ENCODE measurements at regions not wholly inside any gene's neighbourhood (a gene's known extent, or its start where the extent isn't known, plus 50 kb on each side); places are given as distances from the start of the nearest gene placed in this dataset.
A peak's percentile ranks its signal among the peaks of the same experiment; 100 is the strongest.

- no peak for DNase-seq (ENCODE audit: low read depth in 1 of 2, low spot score in 2 of 2)
Observed at GRCh38 chr6:100118301-100118700, 124.3 kb upstream of the MCHR2 start.

GRCh38 chr6:100117680-100118079 is 123.7 kb upstream of the MCHR2 start:
- H3K27me3 ChIP-seq (replicated peaks), result no peaks in the 10 kb centered on the region
- no peak overlapping the region for H3K27ac ChIP-seq
- H3K4me1 ChIP-seq (replicated peaks), result peaks cover 4% of the 10 kb centered on the region; the same call in 1 of the 2 replicates
- H3K9me3 ChIP-seq (replicated peaks), result no peaks in the 10 kb centered on the region
- no peak overlapping the region for H3K4me3 ChIP-seq
- H3K36me3 ChIP-seq, result no peaks in the 10 kb centered on the region
- DNase-seq (ENCODE audit: low read depth in 1 of 2, low spot score in 2 of 2), result no peak

More at GRCh38 chr6:100118301-100118700, 124.3 kb upstream of the MCHR2 start:
- Histone ChIP-seq H3K4me3 (no peak overlapping the region), H3K4me1 (replicated peaks) (peaks cover 4% of the 10 kb centered on the region; the same call in 1 of the 2 replicates), H3K27me3 (replicated peaks) (no peaks in the 10 kb centered on the region), H3K27ac (no peak overlapping the region), H3K36me3 (no peaks in the 10 kb centered on the region), H3K9me3 (replicated peaks) (no peaks in the 10 kb centered on the region)

GRCh38 chr6:100116411-100117194 is 122.6 kb upstream of the MCHR2 start:
- no peaks in the 10 kb centered on the region for H3K9me3 ChIP-seq (replicated peaks)
- no peak overlapping the region; the same call in 1 of the 2 replicates for H3K27ac ChIP-seq
- H3K36me3 ChIP-seq, result no peaks in the 10 kb centered on the region
- H3K4me3 ChIP-seq, result no peak overlapping the region
- no peaks in the 10 kb centered on the region for H3K27me3 ChIP-seq (replicated peaks)
- peak; percentile 60 to 71 for DNase-seq (ENCODE audit: low read depth in 1 of 2, low spot score in 2 of 2)
- peaks cover 4% of the 10 kb centered on the region; the same call in 1 of the 2 replicates for H3K4me1 ChIP-seq (replicated peaks)

DNA sequence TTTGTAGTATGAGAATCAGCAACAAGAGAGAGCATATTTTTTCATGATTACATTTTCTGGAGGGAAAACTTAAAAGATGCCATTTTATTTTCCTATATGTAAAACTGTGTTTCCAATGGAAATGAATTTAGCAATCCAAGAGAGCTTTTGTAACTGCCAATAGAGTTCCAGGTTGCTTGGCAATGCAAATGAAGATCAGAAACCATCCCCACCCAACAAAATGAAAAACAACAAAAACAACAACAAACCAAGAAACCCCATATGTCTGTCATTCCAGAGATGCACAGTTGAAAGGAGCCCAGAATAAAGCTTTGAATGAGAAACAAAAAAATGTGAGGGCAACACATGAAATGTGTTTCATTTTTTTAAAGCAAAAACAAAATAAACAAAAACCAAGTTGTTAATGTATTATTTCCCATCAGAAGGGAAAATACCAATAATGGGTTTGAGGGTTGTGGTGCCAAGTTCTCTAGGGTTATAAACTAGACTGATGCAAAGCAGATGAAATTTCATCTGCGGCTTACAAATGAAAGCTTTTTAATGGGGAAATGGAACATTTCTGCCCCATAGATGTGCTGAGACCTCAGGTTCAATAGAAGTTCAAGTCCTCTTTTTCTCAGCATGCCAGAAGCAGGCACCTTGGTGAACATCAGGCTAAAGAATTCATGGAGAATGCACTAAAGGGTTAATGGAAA is 121.5 kb upstream of the MCHR2 start:
- Histone ChIP-seq H3K27me3 (replicated peaks) (no peaks in the 10 kb centered on the region), H3K9me3 (replicated peaks) (no peaks in the 10 kb centered on the region), H3K4me1 (replicated peaks) (peaks cover 4% of the 10 kb centered on the region; the same call in 1 of the 2 replicates), H3K4me3 (no peak overlapping the region), H3K27ac (no peak overlapping the region), H3K36me3 (no peaks in the 10 kb centered on the region)
- no peak for DNase-seq (ENCODE audit: low read depth in 1 of 2, low spot score in 2 of 2)

- no peak overlapping the region for H3K27ac ChIP-seq
- H3K36me3 ChIP-seq, result no peaks in the 10 kb centered on the region
- no peaks in the 10 kb centered on the region for H3K9me3 ChIP-seq (replicated peaks)
- no peak overlapping the region for H3K4me3 ChIP-seq
- no peaks in the 10 kb centered on the region for H3K27me3 ChIP-seq (replicated peaks)
- DNase-seq (ENCODE audit: low read depth in 1 of 2, low spot score in 2 of 2), result no peak
- H3K4me1 ChIP-seq (replicated peaks), result peaks cover 4% of the 10 kb centered on the region; the same call in 1 of the 2 replicates
Observed at GRCh38 chr6:100112855-100113508, 119.0 kb upstream of the MCHR2 start.

- DNase-seq (ENCODE audit: low read depth in 1 of 2, low spot score in 2 of 2), result no peak
- Histone ChIP-seq H3K9me3 (replicated peaks) (no peaks in the 10 kb centered on the region), H3K27ac (no peak overlapping the region), H3K4me1 (replicated peaks) (peaks cover 9% of the 10 kb centered on the region), H3K4me3 (no peak overlapping the region), H3K36me3 (no peaks in the 10 kb centered on the region), H3K27me3 (replicated peaks) (no peaks in the 10 kb centered on the region)
Observed at GRCh38 chr6:100105919-100106529, 112.0 kb upstream of the MCHR2 start.

DNA sequence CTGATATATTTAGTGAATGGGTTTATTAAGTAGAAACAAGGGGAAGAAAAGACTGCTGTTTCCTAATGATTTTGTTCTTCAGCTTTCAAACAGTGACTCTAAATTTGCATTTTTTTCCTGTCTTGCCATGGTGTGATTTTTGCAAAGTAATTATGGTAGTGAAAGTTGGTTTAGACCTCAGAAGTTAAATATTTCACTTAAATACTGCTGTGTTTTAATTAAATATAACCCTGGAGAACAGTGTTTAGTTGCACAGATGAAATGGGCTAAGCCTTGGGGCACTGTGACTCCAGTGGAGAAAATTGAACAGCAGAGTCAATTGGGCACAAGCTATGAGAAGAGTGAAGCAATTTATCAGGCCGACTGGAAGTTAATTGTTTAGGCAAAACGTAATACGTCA is 111.1 kb upstream of the MCHR2 start:
- peaks cover 9% of the 10 kb centered on the region for H3K4me1 ChIP-seq (replicated peaks)
- no peaks in the 10 kb centered on the region for H3K36me3 ChIP-seq
- DNase-seq (ENCODE audit: low read depth in 1 of 2, low spot score in 2 of 2), result no peak
- H3K9me3 ChIP-seq (replicated peaks), result no peaks in the 10 kb centered on the region
- no peak overlapping the region for H3K27ac ChIP-seq
- no peak overlapping the region for H3K4me3 ChIP-seq
- H3K27me3 ChIP-seq (replicated peaks), result no peaks in the 10 kb centered on the region

DNA sequence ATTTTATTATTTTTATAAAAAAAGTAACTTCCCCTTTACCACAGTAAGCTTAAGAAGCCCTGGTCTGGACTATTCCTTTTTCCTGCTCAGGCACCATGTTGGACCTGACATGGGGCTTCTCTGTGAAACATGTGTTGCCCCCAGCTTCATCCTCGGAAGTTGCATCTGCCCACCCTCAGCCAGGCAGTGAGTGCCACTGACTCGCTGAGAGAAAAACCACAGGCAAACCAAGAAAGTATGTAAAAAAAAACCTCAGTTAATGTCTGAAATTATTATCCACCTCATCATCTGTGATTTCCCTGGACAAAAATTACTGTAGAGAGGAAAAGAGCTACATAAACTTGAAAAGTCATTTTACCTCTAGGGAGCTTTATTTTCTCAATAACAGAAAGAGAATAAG is 109.9 kb upstream of the MCHR2 start:
- H3K27me3 ChIP-seq (replicated peaks), result no peaks in the 10 kb centered on the region
- DNase-seq (ENCODE audit: low read depth in 1 of 2, low spot score in 2 of 2), result no peak

GRCh38 chr6:100103194-100103593 is 109.2 kb upstream of the MCHR2 start:
- H3K4me1 ChIP-seq (replicated peaks), result peaks cover 9% of the 10 kb centered on the region
- no peaks in the 10 kb centered on the region for H3K9me3 ChIP-seq (replicated peaks)
- no peak for DNase-seq (ENCODE audit: low read depth in 1 of 2, low spot score in 2 of 2)
- H3K4me3 ChIP-seq, result no peak overlapping the region
- H3K27ac ChIP-seq, result no peak overlapping the region
- no peaks in the 10 kb centered on the region for H3K27me3 ChIP-seq (replicated peaks)
- no peaks in the 10 kb centered on the region for H3K36me3 ChIP-seq

More for the DNA sequence above, 109.9 kb upstream of the MCHR2 start:
- no peak overlapping the region for H3K27ac ChIP-seq
- H3K4me1 ChIP-seq (replicated peaks), result peaks cover 9% of the 10 kb centered on the region
- H3K4me3 ChIP-seq, result no peak overlapping the region
- no peaks in the 10 kb centered on the region for H3K36me3 ChIP-seq
- no peaks in the 10 kb centered on the region for H3K9me3 ChIP-seq (replicated peaks)

- Histone ChIP-seq H3K9me3 (replicated peaks) (no peaks in the 10 kb centered on the region), H3K27me3 (replicated peaks) (no peaks in the 10 kb centered on the region), H3K4me3 (no peak overlapping the region), H3K4me1 (replicated peaks) (peaks cover 6% of the 10 kb centered on the region), H3K27ac (no peak overlapping the region), H3K36me3 (no peaks in the 10 kb centered on the region)
- no peak for DNase-seq (ENCODE audit: low read depth in 1 of 2, low spot score in 2 of 2)
Observed at GRCh38 chr6:100101644-100102043, 107.6 kb upstream of the MCHR2 start.

DNA sequence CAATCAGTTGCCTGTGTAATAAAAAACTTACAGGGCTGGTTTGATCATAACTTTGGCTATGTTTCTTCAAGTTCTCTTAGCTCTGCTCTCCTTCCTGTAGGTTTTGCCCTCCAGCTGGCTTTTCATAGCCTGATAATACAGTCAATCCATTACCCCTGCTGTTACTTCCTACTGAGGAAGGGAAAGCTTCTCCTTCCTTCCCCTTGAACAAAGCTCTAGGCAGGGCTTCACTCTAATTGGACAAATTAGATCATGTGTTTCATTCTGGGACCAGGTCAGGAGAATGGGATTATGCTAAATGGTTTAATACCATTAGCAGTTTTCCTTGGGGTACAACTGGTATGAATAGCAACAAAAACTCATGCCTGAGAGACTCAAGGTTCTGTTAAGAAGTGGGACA is 106.8 kb upstream of the MCHR2 start:
- Histone ChIP-seq H3K4me1 (replicated peaks) (peaks cover 6% of the 10 kb centered on the region), H3K36me3 (no peaks in the 10 kb centered on the region), H3K4me3 (no peak overlapping the region), H3K27ac (no peak overlapping the region), H3K9me3 (replicated peaks) (no peaks in the 10 kb centered on the region), H3K27me3 (replicated peaks) (no peaks in the 10 kb centered on the region)
- DNase-seq (ENCODE audit: low read depth in 1 of 2, low spot score in 2 of 2), result no peak

DNA sequence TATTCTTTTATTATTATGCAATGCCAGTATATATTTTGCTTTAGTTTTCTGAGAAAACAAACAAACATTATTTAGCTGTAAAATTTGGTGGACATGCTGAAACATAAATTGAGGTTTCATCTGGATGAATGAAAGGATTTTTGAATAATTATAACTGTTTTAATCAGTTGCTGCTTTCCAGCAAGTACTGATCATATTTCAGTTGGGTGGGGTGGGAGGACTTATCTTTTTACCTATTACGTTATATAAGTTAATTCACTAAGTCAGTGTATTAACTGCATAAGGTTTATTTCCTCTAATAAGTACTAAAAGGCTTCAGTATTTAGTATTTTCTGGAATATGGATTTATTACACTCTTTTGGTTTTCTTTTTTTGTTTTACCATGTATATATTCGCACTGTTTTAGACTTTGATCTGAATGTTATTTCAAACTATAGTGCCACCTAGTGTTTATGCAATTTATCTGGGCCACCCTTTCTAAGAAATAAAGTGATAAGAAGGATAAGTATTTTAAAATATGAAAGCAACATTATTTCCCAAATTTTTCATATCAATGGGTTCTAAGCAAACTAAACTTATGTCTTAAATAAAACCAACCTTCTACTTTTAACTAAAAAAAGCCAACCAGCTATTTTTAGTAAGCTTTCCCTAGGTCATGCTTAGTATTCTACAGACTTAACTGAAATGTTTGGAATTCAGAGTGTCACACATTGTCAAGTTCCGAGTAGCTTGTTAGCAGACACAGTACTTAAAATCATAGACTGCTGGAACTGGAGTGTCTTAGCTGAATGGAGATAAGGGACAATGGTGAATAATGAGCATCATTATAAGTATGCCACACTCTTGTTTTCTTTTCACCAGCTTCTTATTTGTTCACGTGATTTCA is 105.4 kb upstream of the MCHR2 start:
- Histone ChIP-seq H3K4me3 (no peak overlapping the region), H3K27me3 (replicated peaks) (no peaks in the 10 kb centered on the region), H3K36me3 (no peaks in the 10 kb centered on the region), H3K9me3 (replicated peaks) (no peaks in the 10 kb centered on the region), H3K4me1 (replicated peaks) (peaks cover 6% of the 10 kb centered on the region), H3K27ac (no peak overlapping the region)
- peak in 1 of 2 experiments; percentile 45 for DNase-seq (ENCODE audit: low read depth in 1 of 2, low spot score in 2 of 2)

GRCh38 chr6:100096936-100097335 is 102.9 kb upstream of the MCHR2 start:
- Histone ChIP-seq H3K36me3 (no peaks in the 10 kb centered on the region), H3K27me3 (replicated peaks) (no peaks in the 10 kb centered on the region), H3K9me3 (replicated peaks) (no peaks in the 10 kb centered on the region), H3K4me1 (replicated peaks) (peaks cover 5% of the 10 kb centered on the region), H3K27ac (no peak overlapping the region), H3K4me3 (no peak overlapping the region)
- no peak for DNase-seq (ENCODE audit: low read depth in 1 of 2, low spot score in 2 of 2)
